Neutrophil (primary cell): ENCODE measurements at regions not wholly inside any gene's neighbourhood (a gene's known extent, or its start where the extent isn't known, plus 50 kb on each side); places are given as distances from the start of the nearest gene placed in this dataset.

ENCODE experiments used
- H3K27ac ChIP-seq: fragments of 200-600 bp; sonication (generic); 2 replicates; pipeline ENCODE4 v1.5.1; 2016; ENCODE audit warnings: mild to moderate bottlenecking, moderate library complexity
- H3K27me3 ChIP-seq: fragments of 200-600 bp; sonication (generic); 2 replicates; pipeline ENCODE4 v1.6.0; 2016; ENCODE audit warnings: mild to moderate bottlenecking
- H3K36me3 ChIP-seq: fragments of 200-600 bp; sonication (generic); 2 replicates; pipeline ENCODE4 v1.5.1; 2017
- H3K4me1 ChIP-seq, 2 experiments: fragments of 200-600 bp in 1 of 2; sonication (generic) in 1 of 2; 1 replicate in 1 of 2; 2 replicates in 1 of 2; pipeline versions ENCODE4 v1.5.1 to v1.6.1; 2013 to 2016; ENCODE audit warnings: low read depth in 1 of 2, low read length in 1 of 2, mild to moderate bottlenecking in 1 of 2, moderate library complexity in 1 of 2; ENCODE audit not compliant: control insufficient read depth in 1 of 2, insufficient read depth in 1 of 2
- H3K4me3 ChIP-seq, 2 experiments: fragments of 200-600 bp in 1 of 2; sonication (generic) in 1 of 2; 1 replicate in 1 of 2; 2 replicates in 1 of 2; pipeline ENCODE4 v1.5.1; 2013 to 2016; ENCODE audit warnings: low read depth in 1 of 2, low read length in 1 of 2, mild to moderate bottlenecking in 1 of 2, moderate library complexity in 1 of 2
- H3K9me3 ChIP-seq: fragments of 200-600 bp; sonication (generic); 2 replicates; pipeline ENCODE4 v1.5.1; 2016
- CTCF ChIP-seq: fragments of 200-600 bp; sonication (generic); IDR thresholded peaks from 2 replicates; pipeline ENCODE4 v1.5.1; 2016; ENCODE audit warnings: antibody characterized with exemption

- H3K36me3 ChIP-seq, result no peaks in the 10 kb centered on the region
- no peaks in the 10 kb centered on the region for H3K27me3 ChIP-seq
- no peaks in the 10 kb centered on the region for H3K4me1 ChIP-seq
- H3K27ac ChIP-seq, result no peak overlapping the region
- no peak overlapping the region for H3K4me3 ChIP-seq
- no peak for TF ChIP-seq CTCF
- H3K9me3 ChIP-seq, result no peaks in the 10 kb centered on the region
These were observed 113.1 kb upstream of the WDR75 start for GRCh38 chr2:189327879-189328847.

- Histone ChIP-seq H3K4me3 (no peak overlapping the region), H3K27ac (no peak overlapping the region), H3K9me3 (no peaks in the 10 kb centered on the region), H3K36me3 (no peaks in the 10 kb centered on the region), H3K27me3 (no peaks in the 10 kb centered on the region), H3K4me1 (no peaks in the 10 kb centered on the region)
- TF ChIP-seq CTCF, result no peak
These were observed 112.4 kb upstream of the WDR75 start for GRCh38 chr2:189328848-189329245.

- Histone ChIP-seq H3K27ac (no peak overlapping the region), H3K36me3 (no peaks in the 10 kb centered on the region)
- no peak for TF ChIP-seq CTCF
These were observed 104.8 kb upstream of the WDR75 start for GRCh38 chr2:189336276-189336975.

GRCh38 chr2:189337656-189338055 is 103.6 kb upstream of the WDR75 start:
- Histone ChIP-seq H3K4me1 (no peaks in the 10 kb centered on the region), H3K36me3 (no peaks in the 10 kb centered on the region), H3K27me3 (no peaks in the 10 kb centered on the region), H3K27ac (no peak overlapping the region), H3K4me3 (no peak overlapping the region), H3K9me3 (no peaks in the 10 kb centered on the region)
- TF ChIP-seq CTCF, result no peak

More at GRCh38 chr2:189336276-189336975, 104.8 kb upstream of the WDR75 start:
- Histone ChIP-seq H3K4me3 (no peak overlapping the region), H3K4me1 (no peaks in the 10 kb centered on the region), H3K9me3 (no peaks in the 10 kb centered on the region), H3K27me3 (no peaks in the 10 kb centered on the region)

- Histone ChIP-seq H3K4me3 (no peak overlapping the region), H3K4me1 (no peaks in the 10 kb centered on the region), H3K27ac (no peak overlapping the region), H3K27me3 (no peaks in the 10 kb centered on the region), H3K9me3 (no peaks in the 10 kb centered on the region), H3K36me3 (no peaks in the 10 kb centered on the region)
- no peak for TF ChIP-seq CTCF
These were observed 103.2 kb upstream of the WDR75 start for GRCh38 chr2:189338115-189338514.
